ENCODE measurements at regions not wholly inside any gene's neighbourhood (a gene's known extent, or its start where the extent isn't known, plus 50 kb on each side); places are given as distances from the start of the nearest gene placed in this dataset.
A peak's percentile ranks its signal among the peaks of the same experiment; 100 is the strongest.

DNA sequence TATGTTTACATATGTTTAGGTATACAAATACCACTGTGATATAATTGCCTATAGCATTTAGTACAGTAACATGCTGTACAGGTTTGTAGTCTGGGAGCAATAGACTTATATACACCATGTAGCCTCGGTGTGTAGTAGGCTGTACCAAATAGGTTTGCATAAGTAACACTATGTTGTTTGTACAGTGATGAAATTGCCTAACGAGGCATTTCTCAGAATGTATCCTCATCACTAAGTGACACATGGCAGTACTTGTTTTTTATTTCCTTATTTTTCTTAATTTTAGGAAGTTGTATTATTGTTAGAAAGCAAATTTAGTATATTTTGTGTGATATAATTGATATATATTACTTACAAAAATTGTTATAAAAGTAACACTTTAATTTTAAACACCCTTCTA lies 840.9 kb downstream of the LTN1 start:
- ATAC-seq: no peak
- H3K27ac ChIP-seq: no peak overlapping the region
- no peaks in the 10 kb centered on the region for H3K36me3 ChIP-seq (ENCODE audit: insufficient read depth in 1 of 2, low read depth in 1 of 2)
- no peaks in the 10 kb centered on the region for H3K9me3 ChIP-seq
- no peak overlapping the region for H3K4me3 ChIP-seq
- DNase-seq: no peak
- TF ChIP-seq, protein P1, sequence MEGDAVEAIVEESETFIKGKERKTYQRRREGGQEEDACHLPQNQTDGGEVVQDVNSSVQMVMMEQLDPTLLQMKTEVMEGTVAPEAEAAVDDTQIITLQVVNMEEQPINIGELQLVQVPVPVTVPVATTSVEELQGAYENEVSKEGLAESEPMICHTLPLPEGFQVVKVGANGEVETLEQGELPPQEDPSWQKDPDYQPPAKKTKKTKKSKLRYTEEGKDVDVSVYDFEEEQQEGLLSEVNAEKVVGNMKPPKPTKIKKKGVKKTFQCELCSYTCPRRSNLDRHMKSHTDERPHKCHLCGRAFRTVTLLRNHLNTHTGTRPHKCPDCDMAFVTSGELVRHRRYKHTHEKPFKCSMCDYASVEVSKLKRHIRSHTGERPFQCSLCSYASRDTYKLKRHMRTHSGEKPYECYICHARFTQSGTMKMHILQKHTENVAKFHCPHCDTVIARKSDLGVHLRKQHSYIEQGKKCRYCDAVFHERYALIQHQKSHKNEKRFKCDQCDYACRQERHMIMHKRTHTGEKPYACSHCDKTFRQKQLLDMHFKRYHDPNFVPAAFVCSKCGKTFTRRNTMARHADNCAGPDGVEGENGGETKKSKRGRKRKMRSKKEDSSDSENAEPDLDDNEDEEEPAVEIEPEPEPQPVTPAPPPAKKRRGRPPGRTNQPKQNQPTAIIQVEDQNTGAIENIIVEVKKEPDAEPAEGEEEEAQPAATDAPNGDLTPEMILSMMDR (IDR thresholded peaks at IDR 0.05): no peak
- no peaks in the 10 kb centered on the region for H3K27me3 ChIP-seq (ENCODE audit: insufficient read depth in 3 of 3, low read length in 2 of 3)
- WGBS, 3 donors: 85 to 94% (median 89%) methylated on average over 2 of the region's 2 CpGs
- intact Hi-C loops (cut with DNase I): no loop called here
- H3K4me1 ChIP-seq: peaks cover 7% of the 10 kb centered on the region

DNA sequence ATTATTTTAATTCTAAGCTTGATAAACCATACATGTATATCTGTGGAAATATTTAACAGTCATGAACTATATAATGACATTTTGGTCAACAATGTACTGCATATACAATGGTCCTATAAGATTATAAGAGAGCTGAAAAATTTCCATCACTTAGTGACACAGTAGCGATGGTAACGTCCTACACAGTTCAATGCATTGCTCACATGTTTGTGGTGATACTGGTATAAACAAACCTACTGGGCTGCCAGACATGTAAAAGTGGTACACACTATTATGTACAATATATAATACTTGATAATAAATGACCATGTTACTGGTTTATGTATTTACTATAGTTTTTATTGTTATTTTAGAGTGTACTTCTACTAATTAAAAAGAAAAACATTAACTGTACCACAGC lies 841.9 kb downstream of the LTN1 start:
- intact Hi-C loops (cut with DNase I): no loop called here
- TF ChIP-seq, protein P1 (IDR thresholded peaks at IDR 0.05): no peak
- ATAC-seq (no peak), DNase-seq (no peak)
- Histone ChIP-seq H3K9me3 (no peaks in the 10 kb centered on the region), H3K4me1 (peaks cover 7% of the 10 kb centered on the region), H3K4me3 (no peak overlapping the region), H3K27ac (no peak overlapping the region), H3K27me3 (ENCODE audit: insufficient read depth in 3 of 3, low read length in 2 of 3) (no peaks in the 10 kb centered on the region), H3K36me3 (ENCODE audit: insufficient read depth in 1 of 2, low read depth in 1 of 2) (no peaks in the 10 kb centered on the region)
- 91 to 95% (median 94%) methylated on average over 2 of the region's 2 CpGs for WGBS, 3 donors

DNA sequence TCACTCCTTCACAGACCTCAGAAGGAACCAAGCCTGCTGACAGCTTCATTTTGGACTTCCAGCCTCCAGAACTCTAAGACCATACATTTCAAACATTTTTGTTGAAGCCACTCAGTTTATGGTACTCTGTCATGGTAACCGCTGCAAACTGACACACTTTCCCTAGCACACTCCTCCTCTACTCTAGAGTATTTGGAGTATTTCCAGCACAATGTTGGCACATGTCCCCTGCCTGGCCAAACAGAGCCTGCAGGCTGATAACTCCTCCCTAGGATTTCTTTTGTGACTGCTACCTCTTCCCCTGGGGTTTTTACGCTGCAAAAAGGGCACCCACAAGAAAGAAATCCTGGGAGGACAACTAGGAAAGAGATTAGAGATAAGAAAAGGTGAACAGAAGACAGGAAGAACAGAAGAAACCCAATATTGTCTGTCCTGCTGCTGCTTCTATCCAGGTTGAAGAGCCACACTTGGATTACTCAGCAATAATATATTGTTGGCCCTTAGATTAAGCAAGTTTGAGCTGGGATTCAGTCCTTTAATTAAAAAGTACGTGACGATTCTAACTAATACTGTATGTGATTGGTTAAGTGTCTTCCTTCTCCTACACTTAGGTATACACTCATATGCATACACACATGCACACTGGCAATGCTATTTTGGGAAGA lies 844.1 kb downstream of the LTN1 start:
- TF ChIP-seq, protein P1 (IDR thresholded peaks at IDR 0.05): no peak
- intact Hi-C loops (cut with DNase I): no loop called here
- ATAC-seq: peak in 3 of 4 donors; percentile 61 to 88 (median 79)
- no peaks in the 10 kb centered on the region for H3K36me3 ChIP-seq (ENCODE audit: insufficient read depth in 1 of 2, low read depth in 1 of 2)
- no peak overlapping the region for H3K27ac ChIP-seq
- H3K4me3 ChIP-seq: no peak overlapping the region
- H3K9me3 ChIP-seq: no peaks in the 10 kb centered on the region
- peaks cover 7% of the 10 kb centered on the region for H3K4me1 ChIP-seq
- H3K27me3 ChIP-seq (ENCODE audit: insufficient read depth in 3 of 3, low read length in 2 of 3): no peaks in the 10 kb centered on the region
- DNase-seq: no peak
- WGBS, 3 donors: 53 to 70% (median 56%) methylated on average over 4 of the region's 4 CpGs

DNA sequence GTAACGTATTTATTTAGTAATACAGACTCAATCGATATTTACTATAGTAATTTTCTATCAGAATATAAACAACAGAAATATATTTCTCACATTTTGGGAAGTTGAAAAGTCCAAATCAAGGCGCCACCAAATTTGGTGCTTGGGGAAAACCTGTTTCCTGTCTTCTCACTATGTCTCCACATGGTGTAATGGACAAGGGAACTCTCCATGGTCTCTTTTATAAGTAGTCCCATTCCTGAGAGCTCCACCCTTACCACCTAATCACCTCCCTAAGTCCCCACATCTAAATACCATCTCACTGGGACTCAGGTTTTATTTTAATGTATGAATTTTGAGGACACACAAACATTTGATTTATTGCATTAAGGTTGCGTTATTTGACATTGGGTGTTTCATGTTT lies 848.0 kb downstream of the LTN1 start:
- intact Hi-C loops (cut with DNase I): no loop called here
- Histone ChIP-seq H3K4me1 (peaks cover 7% of the 10 kb centered on the region), H3K36me3 (ENCODE audit: insufficient read depth in 1 of 2, low read depth in 1 of 2) (peaks cover 0 to 4% of the 10 kb centered on the region in 2 donors), H3K27ac (no peak overlapping the region), H3K9me3 (no peaks in the 10 kb centered on the region), H3K27me3 (ENCODE audit: insufficient read depth in 3 of 3, low read length in 2 of 3) (no peaks in the 10 kb centered on the region), H3K4me3 (no peak overlapping the region)
- ATAC-seq: no peak
- no peak for DNase-seq
- TF ChIP-seq, protein P1 (IDR thresholded peaks at IDR 0.05): no peak
- 95 to 97% (median 96%) methylated on average over 4 of the region's 4 CpGs for WGBS, 3 donors

DNA sequence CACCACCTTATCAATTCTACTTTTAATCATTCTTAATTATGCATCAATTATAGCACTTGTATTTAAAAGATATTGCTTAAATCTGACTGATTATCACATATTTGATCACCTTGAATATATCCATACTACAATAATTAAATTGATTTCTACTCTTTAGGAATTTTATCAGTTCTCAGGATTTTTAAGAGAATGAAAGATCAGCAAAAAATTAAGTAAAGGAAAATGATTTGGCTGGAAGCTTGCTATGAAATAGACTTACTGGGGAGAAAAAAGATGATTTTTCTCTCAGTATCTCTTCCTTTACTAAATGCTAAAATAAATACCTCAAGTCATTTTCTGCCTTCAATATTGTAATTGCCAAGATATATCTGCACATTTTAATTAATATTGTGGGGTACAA lies 848.6 kb downstream of the LTN1 start:
- no peak for DNase-seq
- peaks cover 0 to 4% of the 10 kb centered on the region in 2 donors for H3K36me3 ChIP-seq (ENCODE audit: insufficient read depth in 1 of 2, low read depth in 1 of 2)
- H3K4me1 ChIP-seq: peaks cover 7% of the 10 kb centered on the region
- no peak for ATAC-seq
- no peaks in the 10 kb centered on the region for H3K9me3 ChIP-seq
- intact Hi-C loops (cut with DNase I): no loop called here
- TF ChIP-seq, protein P1 (IDR thresholded peaks at IDR 0.05): no peak
- no peaks in the 10 kb centered on the region for H3K27me3 ChIP-seq (ENCODE audit: insufficient read depth in 3 of 3, low read length in 2 of 3)
- H3K27ac ChIP-seq: no peak overlapping the region
- H3K4me3 ChIP-seq: no peak overlapping the region

Data from psoas muscle (tissue), 7 donors.